Activated CD4-positive, alpha-beta T cell treated with anti-CD3 and anti-CD28 coated beads for 36 hours (primary cell): ENCODE measurements at regions not wholly inside any gene's neighbourhood (a gene's known extent, or its start where the extent isn't known, plus 50 kb on each side); places are given as distances from the start of the nearest gene placed in this dataset.

Source experiments
- ATAC-seq: fragments of 200-7000 bp; cut with Tn5 transposase; one replicate; pipeline ENCODE4 v1.10.0; 2021; ENCODE audit warnings: mild to moderate bottlenecking, moderate library complexity
- CTCF ChIA-PET: fragments of 350-600 bp; sonication (Branson Sonifier 250); formaldehyde crosslinking; loops from one replicate; lab custom pipeline; 2021; ENCODE audit warnings: antibody characterized with exemption; lab: Charles Lee
- POLR2A ChIA-PET: fragments of 350-600 bp; sonication (Branson Sonifier 250); formaldehyde crosslinking; loops from one replicate; lab custom pipeline; 2021; ENCODE audit warnings: antibody characterized with exemption, inconsistent platforms; lab: Charles Lee
- DNase-seq: peaks from one replicate; pipeline ENCODE4 v3.0.0-alpha.2; 2020
- H3K27ac Mint-ChIP-seq: one replicate; pipeline ENCODE4 v1.8.0; 2021; ENCODE audit warnings: mixed read lengths
- H3K27me3 Mint-ChIP-seq: one replicate; pipeline ENCODE4 v1.8.0; 2021; ENCODE audit warnings: mixed read lengths
- H3K36me3 Mint-ChIP-seq: one replicate; pipeline ENCODE4 v1.8.0; 2021; ENCODE audit warnings: low read depth, mixed read lengths
- H3K4me1 Mint-ChIP-seq: one replicate; pipeline ENCODE4 v1.8.0; 2021; ENCODE audit warnings: mixed read lengths
- H3K4me3 Mint-ChIP-seq: one replicate; pipeline ENCODE4 v1.8.0; 2021; ENCODE audit warnings: mild to moderate bottlenecking, moderate library complexity, mixed read lengths
- H3K9me3 Mint-ChIP-seq: one replicate; pipeline ENCODE4 v1.8.0; 2021; ENCODE audit warnings: low read depth, mixed read lengths
- intact Hi-C, 2 experiments: fragments of 100-400 bp; cut with DNase I in 1 of 2; cut with micrococcal nuclease in 1 of 2; formaldehyde crosslinking; loops; one replicate each; pipeline versions ENCODE4 v1.14.2 to v1.15.1; 2022 to 2024; cut with DNase I, micrococcal nuclease

DNA sequence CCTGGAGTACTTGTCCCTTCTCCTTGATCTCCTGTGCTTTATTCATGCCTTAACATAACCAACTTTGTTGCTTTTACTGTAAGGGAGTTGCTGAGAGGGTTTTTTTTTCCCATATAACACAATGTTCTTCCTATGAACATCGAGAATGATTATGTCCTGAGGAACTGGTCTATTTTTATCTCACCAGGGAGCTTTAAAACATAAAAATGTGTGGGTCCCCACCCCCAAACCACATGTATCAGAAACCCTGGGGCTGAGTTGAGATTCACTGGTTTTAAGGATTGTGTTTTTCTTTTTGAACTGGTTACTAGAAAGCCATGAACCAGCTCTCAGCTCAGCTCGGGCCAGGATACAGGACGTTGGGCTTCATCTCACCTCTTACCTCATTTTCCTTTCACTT, 118.5 kb upstream of the JAG1 start:
- Mint-ChIP-seq H3K27ac (no peak overlapping the region), H3K4me1 (no peaks in the 10 kb centered on the region), H3K27me3 (peaks cover 2% of the 10 kb centered on the region), H3K36me3 (no peaks in the 10 kb centered on the region), H3K4me3 (no peak overlapping the region), H3K9me3 (no peaks in the 10 kb centered on the region)
- DNase-seq (no peak), ATAC-seq (no peak)
- ChIA-PET CTCF (no interaction called here), POLR2A (no interaction called here)
- intact Hi-C loops: no loop called here

DNA sequence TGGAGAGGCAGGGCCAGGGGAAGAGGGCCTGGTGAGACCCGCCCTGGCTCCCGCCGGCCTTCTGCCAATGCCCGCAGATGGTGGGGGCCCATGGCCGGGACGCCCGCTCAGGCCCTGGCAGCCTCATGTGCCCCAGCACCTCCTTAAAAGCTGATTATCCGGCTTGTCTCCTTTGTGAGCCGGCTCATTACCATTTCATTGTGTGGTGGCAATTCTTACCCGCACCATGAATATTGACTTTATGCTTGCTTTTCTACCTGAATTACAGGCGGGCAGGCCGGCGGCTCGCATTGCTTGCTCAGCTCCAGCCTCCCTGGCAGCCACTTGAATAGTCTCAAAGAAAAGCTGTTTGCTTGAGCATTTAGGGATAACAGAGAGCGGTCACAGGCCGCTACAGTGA, 120.0 kb upstream of the JAG1 start:
- Mint-ChIP-seq H3K36me3 (no peaks in the 10 kb centered on the region), H3K27ac (no peak overlapping the region), H3K27me3 (no peaks in the 10 kb centered on the region), H3K9me3 (no peaks in the 10 kb centered on the region), H3K4me1 (no peaks in the 10 kb centered on the region), H3K4me3 (no peak overlapping the region)
- no peak for DNase-seq
- no peak for ATAC-seq
- POLR2A ChIA-PET: no interaction called here
- CTCF ChIA-PET: no interaction called here
- intact Hi-C loops: no loop called here

DNA sequence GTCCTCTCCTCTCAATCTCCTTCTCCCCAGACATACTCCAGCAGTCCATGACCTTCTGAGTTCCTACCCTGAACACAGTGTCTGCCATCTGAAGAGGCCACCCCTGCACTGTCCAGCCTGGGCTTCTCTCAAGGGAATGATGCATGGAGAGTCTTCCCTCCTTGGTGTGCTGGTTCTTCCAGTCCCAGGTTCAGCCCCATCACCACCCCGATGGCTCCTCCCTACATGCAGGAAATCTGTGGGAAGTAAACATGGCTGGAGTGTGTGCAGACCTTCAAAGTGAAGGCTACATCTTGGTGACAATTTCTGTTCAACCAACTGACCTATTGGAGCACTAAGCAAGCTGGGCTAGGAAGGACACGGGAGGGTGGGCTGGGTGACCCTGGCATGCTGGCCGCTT, 121.0 kb upstream of the JAG1 start:
- Mint-ChIP-seq H3K36me3 (no peaks in the 10 kb centered on the region), H3K4me3 (no peak overlapping the region), H3K4me1 (no peaks in the 10 kb centered on the region), H3K27ac (no peak overlapping the region), H3K9me3 (no peaks in the 10 kb centered on the region), H3K27me3 (no peaks in the 10 kb centered on the region)
- DNase-seq: no peak
- ATAC-seq: no peak
- CTCF ChIA-PET: no interaction called here
- POLR2A ChIA-PET: no interaction called here
- intact Hi-C loops: no loop called here

DNA sequence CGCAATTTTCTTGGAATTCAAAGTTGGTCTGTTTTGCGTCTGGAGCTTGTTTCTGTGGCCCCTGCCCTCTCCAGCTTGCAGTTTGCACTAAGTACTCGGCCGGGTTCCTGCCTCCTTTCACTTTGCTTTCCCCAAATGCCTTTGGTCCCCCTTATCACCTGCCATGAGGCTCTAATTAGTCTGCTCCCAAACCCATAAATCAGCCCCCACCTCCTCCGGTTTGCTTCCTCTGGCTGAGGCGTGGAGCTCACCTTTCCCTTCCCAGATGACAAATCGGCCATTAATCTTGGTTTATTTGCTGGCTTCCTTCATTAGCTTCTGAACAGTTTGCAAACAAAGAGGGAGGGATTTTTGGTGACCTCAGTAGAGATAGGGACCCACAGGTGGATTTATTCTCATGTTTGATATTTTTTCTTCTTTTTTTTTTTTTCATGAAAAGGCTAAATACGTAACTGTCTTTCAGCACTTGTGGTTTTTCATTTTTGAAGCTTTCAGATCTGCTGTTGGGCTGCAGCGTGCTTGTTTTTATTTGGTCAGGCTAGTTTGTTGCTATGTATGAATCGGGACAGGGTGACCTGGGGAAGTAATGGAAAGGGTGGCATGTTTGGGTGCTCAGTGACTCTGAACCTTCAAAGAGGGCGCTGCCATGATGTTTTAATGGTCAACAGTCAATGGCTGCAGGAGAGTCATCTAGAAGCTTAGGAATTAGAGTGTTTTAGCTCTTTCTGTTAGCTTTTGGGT, 121.7 kb upstream of the JAG1 start:
- POLR2A ChIA-PET: no interaction called here
- Mint-ChIP-seq H3K9me3 (no peaks in the 10 kb centered on the region), H3K27me3 (no peaks in the 10 kb centered on the region), H3K4me1 (no peaks in the 10 kb centered on the region), H3K4me3 (no peak overlapping the region), H3K36me3 (no peaks in the 10 kb centered on the region), H3K27ac (no peak overlapping the region)
- ATAC-seq: no peak
- CTCF ChIA-PET: interaction anchor here (0.6 kb wide), 1 partner anchor 704 kb away, joined by 3 read pairs; no protein-coding TSS in a partner anchor
- intact Hi-C loops: no loop called here
- no peak for DNase-seq

DNA sequence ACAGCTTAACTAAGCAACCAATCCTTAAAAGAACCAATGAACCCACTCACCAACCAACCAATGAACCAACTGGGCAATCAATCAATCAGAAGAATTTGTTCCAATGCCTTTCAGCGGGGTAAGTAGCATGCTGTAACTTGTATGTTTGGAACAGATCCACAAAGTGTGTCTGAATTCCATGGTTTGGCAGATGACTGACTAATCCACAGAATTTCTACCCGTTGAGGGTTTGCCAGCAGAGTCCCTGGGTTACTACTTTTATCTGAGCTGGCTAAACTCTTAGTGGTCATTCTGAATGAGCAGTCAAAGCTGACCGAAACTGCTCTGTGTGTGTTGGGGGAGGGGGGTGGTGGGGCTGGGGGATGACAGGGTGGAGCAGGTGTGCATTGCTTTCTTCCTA, 125.0 kb upstream of the JAG1 start:
- H3K4me3 Mint-ChIP-seq: no peak overlapping the region
- H3K27me3 Mint-ChIP-seq: no peaks in the 10 kb centered on the region
- intact Hi-C loops: no loop called here

DNA sequence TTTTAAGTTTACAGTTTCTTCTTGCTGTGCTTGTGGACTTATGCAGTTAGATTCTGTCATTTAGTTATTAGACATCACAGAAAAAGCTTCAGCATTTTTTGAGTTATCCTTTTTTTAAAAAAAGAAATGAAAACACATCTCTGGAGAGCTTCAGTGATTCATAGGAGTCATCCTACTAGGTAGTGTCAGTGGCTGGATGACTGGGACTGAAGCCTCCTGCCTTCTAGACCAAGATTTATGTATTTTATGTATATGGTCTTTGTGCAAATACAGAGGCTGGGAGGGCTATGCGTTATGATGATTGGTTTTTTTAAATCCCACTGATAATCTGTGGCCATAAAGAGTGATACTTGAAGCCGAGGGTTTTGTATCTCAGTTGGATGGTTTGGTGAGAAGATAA, 125.9 kb upstream of the JAG1 start:
- Mint-ChIP-seq H3K27ac (no peak overlapping the region), H3K4me3 (no peak overlapping the region), H3K36me3 (no peaks in the 10 kb centered on the region), H3K4me1 (no peaks in the 10 kb centered on the region), H3K27me3 (no peaks in the 10 kb centered on the region), H3K9me3 (no peaks in the 10 kb centered on the region)
- intact Hi-C loops: no loop called here
- ChIA-PET CTCF (no interaction called here), POLR2A (no interaction called here)
- ATAC-seq (no peak), DNase-seq (no peak)

More for the DNA sequence above, 125.0 kb upstream of the JAG1 start:
- POLR2A ChIA-PET: no interaction called here
- no peak for DNase-seq
- Mint-ChIP-seq H3K36me3 (no peaks in the 10 kb centered on the region), H3K4me1 (no peaks in the 10 kb centered on the region), H3K27ac (no peak overlapping the region), H3K9me3 (no peaks in the 10 kb centered on the region)
- no peak for ATAC-seq
- CTCF ChIA-PET: no interaction called here

DNA sequence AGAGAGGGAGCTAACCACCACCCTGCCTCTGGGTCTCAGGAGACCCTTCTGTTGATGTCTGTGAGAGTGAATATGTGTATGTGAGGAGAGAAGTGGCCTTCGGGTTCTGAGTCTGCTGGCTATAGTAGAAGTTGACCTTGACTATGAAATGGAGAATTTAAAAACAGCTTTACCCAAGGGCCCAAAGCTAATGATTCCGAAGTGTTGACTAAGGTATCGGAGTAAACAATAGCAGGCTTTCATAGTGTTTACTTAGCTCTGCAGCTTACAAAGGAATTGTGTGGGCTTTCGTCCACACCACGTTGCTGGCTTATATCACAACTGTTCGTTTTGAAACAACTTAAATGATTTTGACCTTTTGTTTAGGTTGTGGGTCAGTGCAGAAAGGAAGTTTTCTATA, 126.5 kb upstream of the JAG1 start:
- ChIA-PET POLR2A (no interaction called here), CTCF (no interaction called here)
- no peaks in the 10 kb centered on the region for H3K36me3 Mint-ChIP-seq
- H3K4me1 Mint-ChIP-seq: no peaks in the 10 kb centered on the region
- no peak overlapping the region for H3K27ac Mint-ChIP-seq
- no peaks in the 10 kb centered on the region for H3K9me3 Mint-ChIP-seq
- intact Hi-C loops: no loop called here
- no peak overlapping the region for H3K4me3 Mint-ChIP-seq
- DNase-seq: no peak
- ATAC-seq: no peak
- H3K27me3 Mint-ChIP-seq: no peaks in the 10 kb centered on the region

DNA sequence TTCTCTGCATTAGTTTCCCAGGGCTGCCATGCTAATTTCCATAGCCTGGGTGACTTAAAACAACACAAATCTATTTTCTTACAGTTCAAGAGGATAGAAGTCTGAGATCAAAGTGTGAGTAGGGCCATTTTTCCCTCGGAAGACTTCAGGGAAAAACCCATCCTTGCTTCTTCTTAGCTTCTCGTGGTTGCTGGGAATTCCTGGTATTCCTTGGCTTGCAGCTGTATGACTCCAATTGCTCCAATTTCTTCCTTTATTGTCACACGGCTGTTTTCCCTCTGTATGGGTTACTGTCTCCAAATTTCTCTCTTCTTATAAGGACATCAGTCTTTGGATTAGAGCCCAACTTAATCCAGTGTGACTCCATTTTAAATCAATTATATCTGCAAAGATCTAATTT, 128.4 kb upstream of the JAG1 start:
- Mint-ChIP-seq H3K4me3 (no peak overlapping the region), H3K36me3 (no peaks in the 10 kb centered on the region), H3K27me3 (no peaks in the 10 kb centered on the region), H3K9me3 (no peaks in the 10 kb centered on the region), H3K4me1 (no peaks in the 10 kb centered on the region), H3K27ac (no peak overlapping the region)
- ChIA-PET CTCF (no interaction called here), POLR2A (no interaction called here)
- intact Hi-C loops: no loop called here
- no peak for ATAC-seq
- no peak for DNase-seq

DNA sequence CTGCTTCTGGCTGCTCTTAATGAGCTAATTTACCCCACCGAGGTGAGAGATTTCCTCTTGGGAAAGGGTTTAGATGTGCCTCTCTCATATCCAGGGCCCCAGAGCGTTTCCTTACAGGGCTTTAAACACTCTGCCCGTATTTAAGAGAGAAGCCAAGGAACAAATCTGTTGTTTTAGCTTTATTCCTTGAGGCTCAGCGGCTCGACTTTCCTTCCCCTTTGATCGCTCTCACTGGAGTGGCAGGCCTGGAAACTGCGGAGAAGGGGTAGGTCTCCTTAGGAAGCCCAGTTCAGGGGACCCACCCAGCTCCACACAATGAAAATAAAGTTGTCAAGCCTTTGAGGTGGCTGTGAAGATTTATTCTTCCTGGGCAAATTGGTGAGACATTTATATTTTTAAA, 132.0 kb upstream of the JAG1 start:
- ATAC-seq (no peak), DNase-seq (no peak)
- Mint-ChIP-seq H3K27ac (no peak overlapping the region), H3K4me3 (no peak overlapping the region), H3K36me3 (no peaks in the 10 kb centered on the region), H3K4me1 (no peaks in the 10 kb centered on the region), H3K9me3 (no peaks in the 10 kb centered on the region), H3K27me3 (no peaks in the 10 kb centered on the region)
- ChIA-PET POLR2A (no interaction called here), CTCF (interaction anchor here (0.8 kb wide), 1 partner anchor 57 kb away, joined by 3 read pairs; no protein-coding TSS in a partner anchor)
- intact Hi-C loops: no loop called here

DNA sequence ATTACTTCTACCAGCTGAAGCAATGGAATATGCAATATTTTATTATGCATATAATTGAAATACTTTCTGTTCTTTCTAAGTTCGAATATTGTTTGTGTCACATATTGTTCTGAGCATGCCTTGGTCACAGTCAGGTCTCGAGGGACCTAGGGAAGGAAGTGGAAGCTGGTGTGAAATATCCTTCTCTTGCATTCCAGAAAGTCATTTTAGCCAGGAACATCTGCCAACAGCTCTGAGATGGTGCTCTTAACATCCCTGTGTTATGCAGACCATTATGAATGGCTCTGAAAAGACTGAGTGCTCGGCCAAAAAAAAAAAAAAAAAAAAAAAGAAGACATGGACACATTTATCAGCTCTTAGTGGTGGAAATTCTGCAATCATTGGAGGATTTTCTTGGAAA, 132.7 kb upstream of the JAG1 start:
- intact Hi-C loops: no loop called here
- H3K36me3 Mint-ChIP-seq: no peaks in the 10 kb centered on the region

DNA sequence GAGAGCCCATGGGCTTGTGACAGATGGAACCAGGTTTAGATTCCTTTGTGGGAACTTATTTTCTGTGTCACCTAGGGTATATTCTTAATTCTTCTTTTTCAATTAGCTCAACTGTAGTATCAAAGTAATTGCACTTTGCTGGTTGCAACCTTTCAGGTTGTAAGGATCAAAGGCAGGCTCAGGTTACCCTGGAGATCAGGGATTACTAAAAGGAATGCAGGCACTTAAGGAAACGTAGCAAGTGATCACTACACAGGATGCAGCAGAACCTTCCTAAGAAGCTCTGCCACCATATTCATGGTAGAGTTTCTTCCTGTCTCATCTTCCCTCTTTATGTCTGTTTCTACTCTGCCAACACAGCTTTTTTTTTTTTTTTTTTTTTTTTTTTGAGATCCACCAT, 133.2 kb upstream of the JAG1 start:
- H3K9me3 Mint-ChIP-seq: no peaks in the 10 kb centered on the region
- intact Hi-C loops: no loop called here
- CTCF ChIA-PET: no interaction called here
- no peak overlapping the region for H3K4me3 Mint-ChIP-seq
- H3K4me1 Mint-ChIP-seq: no peaks in the 10 kb centered on the region
- ATAC-seq: no peak
- POLR2A ChIA-PET: no interaction called here
- DNase-seq: no peak
- no peaks in the 10 kb centered on the region for H3K27me3 Mint-ChIP-seq
- H3K36me3 Mint-ChIP-seq: no peaks in the 10 kb centered on the region
- H3K27ac Mint-ChIP-seq: no peak overlapping the region

More for the DNA sequence above, 132.7 kb upstream of the JAG1 start:
- Mint-ChIP-seq H3K4me3 (no peak overlapping the region), H3K9me3 (no peaks in the 10 kb centered on the region), H3K27me3 (no peaks in the 10 kb centered on the region), H3K4me1 (no peaks in the 10 kb centered on the region), H3K27ac (no peak overlapping the region)
- ChIA-PET POLR2A (no interaction called here), CTCF (interaction anchor here (0.8 kb wide), 1 partner anchor 58 kb away, joined by 3 read pairs; no protein-coding TSS in a partner anchor)
- ATAC-seq (no peak), DNase-seq (no peak)

DNA sequence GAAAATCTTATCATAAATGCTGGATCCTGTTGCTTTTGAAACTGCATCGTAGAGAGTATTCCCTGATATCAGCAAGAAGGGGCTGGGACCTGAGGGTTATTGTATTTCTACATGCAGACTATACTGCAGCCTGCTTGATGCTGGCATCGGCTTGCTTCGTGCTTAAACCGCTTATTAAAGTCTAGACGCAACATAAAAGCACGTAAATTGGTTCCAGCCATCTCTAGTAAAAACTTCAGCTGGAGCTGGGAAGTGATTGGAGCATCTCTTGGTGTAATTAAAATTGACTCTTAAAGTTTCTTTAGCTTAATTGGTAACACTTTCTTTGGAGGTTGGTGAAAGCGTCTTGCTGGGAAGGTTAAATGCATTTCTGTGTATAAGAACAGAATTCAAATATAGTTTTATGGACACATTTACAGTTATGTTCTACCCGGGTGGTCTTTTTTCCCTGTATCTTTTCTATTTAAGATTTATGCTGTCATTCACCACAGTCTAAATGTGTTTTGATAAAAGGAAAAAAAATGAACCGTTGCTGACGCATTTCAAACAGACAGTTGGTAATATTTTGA, 139.0 kb upstream of the JAG1 start:
- H3K9me3 Mint-ChIP-seq: no peaks in the 10 kb centered on the region
- ATAC-seq (no peak), DNase-seq (no peak)
- H3K4me3 Mint-ChIP-seq: no peak overlapping the region
- no peaks in the 10 kb centered on the region for H3K4me1 Mint-ChIP-seq
- H3K27ac Mint-ChIP-seq: no peak overlapping the region
- intact Hi-C loops: no loop called here
- no peaks in the 10 kb centered on the region for H3K27me3 Mint-ChIP-seq
- ChIA-PET CTCF (no interaction called here), POLR2A (no interaction called here)
- no peaks in the 10 kb centered on the region for H3K36me3 Mint-ChIP-seq
